Stimulated activated CD4-positive, alpha-beta T cell treated with anti-CD3 and anti-CD28 coated beads, TNF-alpha, amount 100 ng/mL, for 24 hours (primary cell): ENCODE measurements at regions not wholly inside any gene's neighbourhood (a gene's known extent, or its start where the extent isn't known, plus 50 kb on each side); places are given as distances from the start of the nearest gene placed in this dataset.

Source experiments
- DNase-seq, 3 experiments: peaks; one replicate each; pipeline ENCODE4 v3.0.0-alpha.2; 2020; ENCODE audit warnings: low read depth in 3 of 3

DNA sequence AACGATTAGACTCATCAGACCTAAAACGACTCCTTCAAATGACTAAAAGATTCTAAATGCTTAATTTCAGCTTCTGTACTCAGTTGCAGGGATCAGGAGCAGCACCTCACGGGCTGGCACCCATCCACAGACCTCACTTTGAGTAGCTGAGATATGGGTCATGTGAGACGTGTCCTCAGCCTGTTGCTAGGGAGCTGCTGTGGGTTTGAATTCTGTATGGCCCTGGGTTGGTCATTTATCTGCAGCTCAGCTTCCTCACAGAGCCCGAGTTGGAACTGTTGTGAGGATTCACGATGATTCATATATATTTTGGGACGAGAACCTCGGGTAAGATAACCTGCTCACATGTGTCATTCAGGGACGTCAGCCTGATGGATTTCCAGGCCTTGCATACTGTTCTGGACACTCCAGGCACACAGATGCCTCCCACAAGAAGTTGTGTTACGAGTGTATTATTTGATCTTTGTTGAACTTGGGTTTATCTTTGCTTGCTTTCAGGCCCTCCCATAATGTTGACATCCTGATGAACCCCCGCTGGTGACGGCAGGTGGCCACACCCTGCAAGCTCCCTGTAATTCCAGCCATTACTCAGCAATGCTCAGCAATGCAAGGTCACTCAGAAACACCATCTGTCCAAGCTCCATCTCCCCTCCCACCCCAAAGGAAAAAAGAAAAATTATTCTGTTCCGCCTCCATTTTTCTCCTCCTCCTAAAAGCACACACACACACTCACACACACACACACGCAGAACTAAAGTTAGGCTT is 137.6 kb downstream of the RBFOX3 start:
- DNase-seq, result no peak

DNA sequence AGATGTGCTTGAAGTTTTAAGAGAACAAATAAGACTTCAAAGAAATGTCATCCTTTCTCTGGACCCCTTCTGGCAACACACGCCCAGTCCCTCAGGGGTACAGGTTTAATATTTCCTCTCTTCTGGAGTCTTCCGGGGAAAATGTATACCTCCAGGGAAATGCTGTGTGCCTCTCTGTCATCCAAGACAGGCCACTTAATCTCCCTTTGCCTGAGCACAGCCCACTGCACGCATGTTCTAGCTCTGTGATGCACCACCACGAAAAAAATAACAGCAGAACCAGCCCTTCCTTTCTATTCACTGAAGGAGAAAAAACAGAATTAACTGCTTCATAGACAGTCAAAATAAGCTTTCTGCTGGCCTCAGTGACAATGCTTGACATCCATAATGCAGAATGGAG is 140.1 kb downstream of the RBFOX3 start:
- DNase-seq, result no peak

DNA sequence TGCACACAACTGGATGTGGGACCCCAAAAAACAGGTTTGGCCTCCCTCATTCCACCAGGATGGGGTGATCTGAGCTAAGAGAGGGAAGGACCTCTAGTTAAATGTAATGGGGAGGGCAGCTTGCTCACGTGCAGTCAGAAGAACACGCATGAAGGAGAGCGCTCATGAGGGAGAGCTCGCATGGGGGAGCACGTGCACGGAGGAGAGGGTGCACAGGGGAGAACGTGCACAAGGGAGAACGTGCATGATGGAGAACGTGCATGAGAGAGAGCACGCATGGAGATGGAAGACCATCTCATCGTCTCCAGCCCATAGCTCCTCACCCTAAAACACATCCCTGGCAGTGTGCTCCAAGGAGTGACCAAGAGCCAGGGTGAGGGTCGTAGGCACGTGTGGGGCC is 141.2 kb downstream of the RBFOX3 start:
- DNase-seq, result no peak

DNA sequence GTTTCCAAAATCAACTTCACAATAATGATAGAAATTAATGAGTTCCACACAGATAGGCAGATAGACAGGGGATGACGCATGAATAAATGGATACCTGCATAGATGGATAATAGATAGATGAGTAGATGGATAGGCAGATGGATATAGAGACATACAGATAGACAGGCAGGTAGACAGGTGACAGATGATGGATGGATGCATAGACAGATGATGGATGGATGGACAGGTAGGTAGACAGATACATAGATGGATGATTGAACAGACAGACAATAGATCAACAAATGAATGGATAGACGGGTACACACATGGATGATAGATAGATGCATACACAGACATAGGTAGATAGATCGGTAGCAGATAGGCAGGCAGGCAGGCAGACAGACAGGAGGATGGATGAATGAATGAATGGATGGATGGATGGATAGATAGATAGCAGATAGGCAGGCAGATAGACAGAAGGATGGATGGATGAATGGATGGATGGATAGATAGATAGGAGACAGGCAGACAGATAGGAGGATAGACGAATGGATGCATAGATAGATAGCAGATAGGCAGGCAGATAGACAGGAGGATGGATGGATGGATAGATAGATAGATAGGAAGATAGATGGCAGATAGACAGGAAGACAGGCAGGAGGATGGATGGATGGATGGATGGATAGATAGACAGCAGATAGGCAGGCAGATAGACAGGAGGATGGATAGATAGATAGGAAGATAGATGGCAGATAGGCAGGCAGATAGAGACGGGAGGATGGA is 142.5 kb downstream of the RBFOX3 start:
- DNase-seq, result no peak

DNA sequence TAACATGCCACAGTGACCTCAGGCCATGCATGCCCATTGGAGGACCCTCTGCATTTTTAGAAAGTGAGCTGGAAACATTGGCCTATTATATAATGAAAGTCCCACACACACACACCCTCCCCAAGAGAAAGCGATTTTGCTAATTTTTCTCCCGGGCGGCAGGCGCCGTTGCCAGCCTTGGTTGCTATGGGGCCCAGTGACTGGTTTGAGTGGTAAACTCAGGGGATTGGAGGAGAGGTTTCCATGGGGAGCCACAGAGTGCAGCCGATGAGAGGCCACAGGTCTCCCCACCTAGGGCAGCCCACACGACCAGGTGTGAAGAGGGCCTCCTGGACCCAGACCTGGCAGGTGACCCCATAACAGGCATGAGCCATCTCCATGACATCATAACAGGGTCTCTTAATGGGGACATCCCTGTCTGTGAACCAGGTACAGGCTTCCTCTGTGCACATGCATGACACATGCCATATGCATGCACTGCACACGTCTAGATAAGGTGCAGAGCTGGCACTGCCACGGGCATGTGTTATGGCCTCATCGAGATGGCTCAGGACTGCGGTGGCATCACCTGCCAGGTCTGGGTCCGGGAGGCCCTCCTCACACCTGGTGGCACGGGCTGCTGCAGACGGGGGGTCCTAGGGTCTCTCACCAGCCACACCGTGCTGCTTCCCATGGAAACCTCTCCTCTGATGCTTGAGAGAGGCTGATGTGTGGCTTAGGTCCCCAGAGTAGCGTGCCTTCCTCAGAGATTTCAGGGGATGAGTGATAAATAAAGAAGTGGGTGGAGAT is 144.1 kb downstream of the RBFOX3 start:
- no peak for DNase-seq

DNA sequence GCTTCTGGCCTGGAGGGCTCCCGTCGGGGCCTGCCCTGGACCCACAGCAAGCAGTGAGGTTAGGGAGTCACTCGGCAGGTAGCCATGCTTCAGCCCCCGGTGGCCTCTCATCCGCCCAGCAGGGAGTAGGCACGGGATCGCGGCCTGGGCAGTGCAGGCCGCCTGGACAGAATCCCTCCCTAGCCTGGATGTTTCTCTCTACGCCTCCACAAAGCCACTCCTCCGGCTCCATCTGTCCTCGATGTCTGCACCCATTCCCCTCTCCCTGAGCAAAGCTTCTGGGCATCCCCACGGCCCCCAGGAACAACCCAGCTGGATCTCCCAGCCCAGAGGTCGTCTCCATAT is 145.2 kb downstream of the RBFOX3 start:
- no peak for DNase-seq

DNA sequence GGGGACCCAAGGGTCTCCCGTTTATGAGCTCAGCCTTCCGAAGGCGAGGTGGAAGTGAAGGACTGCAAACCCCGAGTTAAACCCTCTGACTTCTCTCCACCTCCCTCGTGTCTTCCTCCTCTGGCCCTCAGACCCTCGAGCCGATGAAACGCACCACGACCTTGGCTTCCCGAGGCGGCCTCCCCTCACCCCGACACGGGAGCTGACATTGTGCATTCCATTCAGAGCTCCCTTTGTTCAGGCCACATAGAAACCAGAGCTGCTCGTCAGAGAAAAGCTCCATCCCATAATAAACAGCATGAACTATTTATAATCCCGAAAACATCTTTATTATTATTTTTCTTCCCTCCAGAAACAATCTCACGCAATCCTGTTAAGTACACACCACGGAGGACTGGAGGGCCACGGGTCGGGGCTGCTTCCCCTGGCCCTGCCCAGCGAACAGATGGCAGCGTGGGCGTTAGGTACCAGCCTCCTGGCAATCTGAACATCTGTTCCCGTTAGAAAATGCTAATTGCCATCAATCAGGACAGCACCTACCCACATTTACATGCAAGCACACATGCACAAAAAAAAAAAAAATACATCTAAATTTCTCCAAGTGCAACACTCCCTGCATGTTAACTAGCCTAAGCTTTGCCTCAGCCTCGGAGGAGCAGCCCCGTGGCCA is 145.7 kb downstream of the RBFOX3 start:
- no peak for DNase-seq

DNA sequence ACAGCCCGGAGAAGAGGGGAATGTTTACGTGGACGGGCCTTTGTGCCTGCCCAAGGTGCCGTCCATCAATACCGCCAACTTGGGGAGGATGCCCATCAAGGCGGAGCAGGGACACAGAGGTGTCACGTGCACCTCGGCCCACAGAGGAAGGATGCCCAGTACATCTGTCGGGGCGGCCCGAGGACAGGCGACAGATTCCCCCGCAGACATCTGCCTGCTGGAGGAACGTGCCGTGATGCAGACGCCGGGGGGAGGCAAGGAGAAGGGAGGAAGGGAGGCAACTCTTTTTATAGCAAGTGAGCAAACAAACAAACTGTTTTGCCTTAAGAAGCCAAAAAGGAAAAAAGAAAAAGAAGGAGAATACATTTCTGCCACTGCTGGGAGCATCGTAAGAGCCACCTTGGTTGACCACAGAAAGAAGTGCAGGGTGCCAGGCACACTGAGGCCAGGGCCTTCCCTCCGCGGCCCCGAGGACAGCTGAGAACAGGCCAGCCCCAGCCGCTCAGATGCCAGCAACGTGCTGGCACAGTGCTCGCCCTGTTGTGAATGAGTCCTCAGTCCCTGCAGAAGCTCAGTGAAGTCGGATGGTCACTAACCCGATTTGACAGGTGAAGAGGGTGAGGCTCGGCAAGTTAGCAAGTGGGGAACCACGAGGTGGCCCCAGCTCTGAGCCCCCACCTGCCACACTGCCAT is 146.4 kb downstream of the RBFOX3 start:
- DNase-seq, result no peak

DNA sequence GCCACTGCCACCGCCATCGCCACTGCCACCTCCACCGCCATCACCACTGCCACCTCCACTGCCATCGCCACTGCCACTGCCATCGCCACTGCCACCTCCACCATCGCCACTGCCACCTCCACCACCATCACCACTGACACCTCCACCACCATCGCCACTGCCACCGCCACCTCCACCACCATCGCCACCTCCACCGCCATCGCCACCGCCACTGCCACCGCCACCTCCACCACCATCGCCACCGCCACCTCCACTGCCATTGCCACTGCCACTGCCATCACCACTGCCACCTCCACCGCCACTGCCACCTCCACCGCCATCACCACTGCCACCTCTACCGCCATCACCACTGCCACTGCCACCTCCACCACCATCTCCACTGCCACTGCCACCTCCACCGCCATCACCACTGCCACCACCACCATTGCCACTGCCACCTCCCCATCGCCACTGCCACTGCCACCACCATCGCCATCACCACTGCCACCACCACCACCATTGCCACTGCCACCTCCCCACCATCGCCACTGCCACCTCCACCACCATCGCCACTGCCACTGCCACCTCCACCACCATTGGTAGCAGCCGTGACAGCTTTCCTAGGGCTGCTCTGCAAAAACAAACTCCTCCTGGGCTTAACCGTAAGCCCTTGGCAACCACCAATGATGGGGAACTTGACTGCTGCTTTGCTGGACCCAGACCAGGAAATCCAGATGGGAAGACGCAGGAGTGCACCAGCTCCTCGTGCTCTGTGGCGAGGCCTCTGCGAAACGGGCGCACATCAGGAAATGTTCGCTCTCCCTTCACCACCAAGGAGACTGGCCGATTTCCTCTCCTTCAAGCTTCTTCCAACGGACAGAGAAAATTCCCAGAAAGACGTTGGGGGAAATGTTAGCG is 147.2 kb downstream of the RBFOX3 start:
- DNase-seq, result no peak

DNA sequence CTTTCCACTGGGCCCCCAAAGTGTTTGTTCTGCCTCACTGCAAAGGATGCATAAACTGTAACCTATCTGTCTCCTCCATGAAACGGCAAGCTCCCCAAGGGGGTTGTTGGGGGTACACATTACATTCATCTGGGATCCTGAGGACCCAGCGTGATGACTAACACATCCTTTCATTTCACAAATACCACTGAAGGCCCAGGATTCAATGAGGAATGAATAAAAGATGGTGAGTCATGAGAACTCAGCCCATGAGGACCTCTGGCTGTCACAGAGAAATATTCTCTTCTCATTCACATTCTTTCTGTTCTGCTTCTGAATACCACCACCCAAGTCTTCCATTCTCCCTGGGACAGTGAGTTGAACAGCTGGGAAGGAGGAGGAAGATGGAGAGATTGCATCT is 149.8 kb downstream of the RBFOX3 start:
- no peak for DNase-seq

DNA sequence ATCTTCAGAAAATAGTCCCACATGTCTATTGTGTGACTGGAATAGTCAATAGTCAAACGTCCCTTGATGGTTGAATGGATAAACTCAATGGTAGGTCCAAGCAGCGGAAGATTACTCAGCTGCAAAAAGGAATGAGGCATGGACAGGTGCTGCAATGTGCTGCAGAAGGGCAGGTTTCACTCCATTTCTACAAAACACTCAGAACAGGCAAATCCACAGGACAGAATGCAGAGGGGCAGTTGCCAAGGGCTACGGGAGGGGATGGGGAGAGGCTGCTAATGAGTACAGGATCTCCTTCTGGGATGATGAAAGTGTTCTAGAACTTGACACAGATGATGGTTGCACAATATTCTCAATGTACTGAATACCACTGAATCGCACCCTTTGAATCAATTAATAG is 151.0 kb downstream of the RBFOX3 start:
- no peak for DNase-seq

DNA sequence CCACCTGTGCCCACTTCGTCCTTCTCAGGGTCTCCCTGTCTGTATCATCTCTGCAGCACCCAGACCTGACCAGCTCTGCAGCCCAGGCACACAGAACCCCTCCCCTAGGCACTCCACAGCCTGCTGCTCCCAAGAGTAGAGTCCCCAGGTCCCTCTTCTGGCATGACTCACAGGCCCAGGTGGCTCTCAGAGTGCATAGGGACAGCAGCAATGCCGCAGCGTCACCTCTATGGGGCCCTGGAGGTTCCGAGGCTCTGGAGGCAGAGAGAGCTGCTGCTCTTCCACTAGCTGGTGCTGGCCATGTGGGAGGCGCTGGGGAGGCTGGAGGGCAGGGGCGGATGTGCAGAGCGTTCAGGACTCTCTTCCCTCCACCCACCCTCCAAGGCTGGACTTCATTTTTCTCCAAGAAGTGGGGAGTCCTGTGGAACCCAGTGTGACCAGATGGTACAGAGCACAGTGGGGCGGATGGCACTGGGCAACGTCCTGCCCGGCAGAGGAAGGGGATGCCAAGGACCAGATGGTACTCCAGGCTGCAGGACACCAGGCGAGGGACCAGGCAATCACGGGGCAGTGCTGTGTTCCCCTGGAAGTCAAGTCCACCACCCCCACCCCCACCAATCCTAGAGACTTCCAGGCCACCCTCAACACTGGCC is 151.7 kb downstream of the RBFOX3 start:
- DNase-seq, result no peak

DNA sequence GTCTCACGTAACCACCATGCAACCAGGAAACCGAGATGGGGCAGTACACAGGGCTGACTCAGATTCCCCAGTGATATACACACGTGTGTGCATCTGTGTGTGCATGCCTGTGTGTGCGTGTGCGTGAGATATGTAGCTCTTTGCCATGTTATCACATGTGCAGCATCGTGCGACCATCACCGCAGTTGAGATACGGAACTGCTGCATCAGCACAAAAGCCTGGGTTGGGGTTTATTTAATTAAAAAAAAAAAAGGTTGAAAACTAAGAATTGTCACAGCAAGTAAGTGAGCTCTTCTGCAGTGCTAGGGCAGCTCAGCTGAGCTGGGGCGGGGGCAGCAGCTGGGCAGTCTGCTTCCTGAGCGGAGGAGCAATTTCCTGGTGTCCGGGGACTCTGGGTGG is 152.5 kb downstream of the RBFOX3 start:
- DNase-seq, result no peak

DNA sequence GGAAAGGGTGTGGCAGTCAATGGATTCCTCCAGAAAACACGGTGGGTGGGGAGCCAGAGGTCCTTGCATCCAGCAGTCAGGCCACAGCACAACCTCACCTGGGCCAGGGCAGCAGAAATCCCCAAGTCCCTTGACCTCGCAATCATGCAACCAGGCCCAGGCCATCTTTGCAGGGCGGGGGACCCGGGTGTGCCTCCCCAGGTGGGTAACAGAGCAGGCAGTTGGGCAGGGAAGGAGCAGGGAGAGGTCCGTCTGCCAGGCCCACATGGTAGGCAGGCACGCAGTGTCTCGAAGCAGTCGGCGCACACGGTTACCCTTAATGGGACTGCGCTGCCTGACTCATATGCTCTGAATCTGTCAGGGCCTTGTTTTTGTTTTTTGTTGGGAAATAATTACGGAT is 153.0 kb downstream of the RBFOX3 start:
- DNase-seq, result no peak

DNA sequence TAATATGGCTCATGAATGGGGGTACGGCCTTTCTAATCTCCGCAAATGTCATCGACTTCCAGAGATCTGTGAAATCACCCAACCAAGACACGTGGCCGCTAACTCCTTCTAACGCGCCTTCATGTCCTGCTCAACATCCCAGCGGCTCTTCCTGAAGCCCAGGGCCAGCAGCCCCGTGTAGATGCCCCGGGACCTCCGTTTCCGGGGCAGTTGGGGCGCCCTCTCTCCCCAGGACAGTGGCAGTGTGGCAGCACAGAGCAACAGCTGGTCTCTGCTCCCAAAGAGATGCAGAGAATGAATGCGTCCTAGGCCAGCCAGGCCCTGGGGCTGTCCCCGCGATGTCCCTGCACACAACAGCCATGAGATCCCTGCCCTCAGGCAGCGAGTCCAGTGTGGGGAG is 153.5 kb downstream of the RBFOX3 start:
- DNase-seq, result no peak

DNA sequence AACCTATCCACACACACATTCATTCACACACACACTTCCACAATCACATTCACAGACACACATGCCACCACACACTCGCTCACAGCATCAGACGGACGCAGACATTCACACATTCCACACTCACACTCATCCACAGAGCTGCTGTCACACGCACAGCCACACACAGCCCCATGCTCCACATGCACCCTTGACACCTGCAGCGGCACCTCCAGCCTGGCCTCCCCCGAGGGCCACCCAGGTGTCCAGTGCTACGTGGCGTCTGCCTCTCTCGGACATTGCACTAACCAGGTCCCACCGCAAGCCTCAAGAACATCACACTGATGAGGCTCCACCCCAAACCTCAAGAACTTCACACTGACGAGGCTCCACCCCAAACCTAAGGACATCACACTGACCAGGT is 155.2 kb downstream of the RBFOX3 start:
- no peak for DNase-seq

DNA sequence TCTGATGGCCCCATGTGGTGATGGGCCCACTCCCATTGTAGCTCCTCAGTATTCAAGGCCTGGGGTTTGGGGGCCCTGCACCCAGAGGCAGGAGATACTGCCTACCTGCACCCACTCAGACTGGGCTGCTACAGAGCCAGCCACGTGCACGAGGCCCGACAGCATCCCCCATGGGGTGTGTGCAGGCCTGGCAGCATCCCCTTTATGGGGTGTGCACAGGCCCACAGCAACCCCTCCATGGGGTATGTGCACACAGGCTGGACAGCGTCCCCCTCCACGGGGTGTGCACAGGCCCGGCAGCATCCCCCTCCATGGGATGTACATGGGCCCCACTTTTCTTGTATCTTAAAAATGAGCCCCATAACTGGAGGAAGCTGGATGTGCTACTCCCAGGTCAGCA is 156.0 kb downstream of the RBFOX3 start:
- no peak for DNase-seq

DNA sequence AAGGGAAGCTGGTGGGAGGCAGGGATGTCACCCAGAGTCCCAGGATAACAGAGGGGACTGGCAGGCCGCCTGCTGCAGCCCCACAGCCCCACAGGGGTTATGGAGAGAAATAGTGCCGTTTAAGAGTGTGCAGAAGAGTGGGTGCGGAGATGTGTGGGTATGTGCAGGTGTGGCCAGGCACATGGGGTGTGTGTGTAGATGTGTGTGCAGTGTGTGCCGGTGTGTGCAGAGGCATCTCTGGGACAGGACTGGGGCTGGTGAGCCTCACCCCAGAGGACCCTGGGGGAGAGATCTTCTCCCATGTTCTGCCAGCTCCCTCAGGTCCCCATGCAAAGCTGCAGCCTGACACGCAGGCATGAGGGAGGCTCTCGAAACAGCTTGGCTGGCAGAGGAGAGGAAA is 157.4 kb downstream of the RBFOX3 start:
- no peak for DNase-seq

DNA sequence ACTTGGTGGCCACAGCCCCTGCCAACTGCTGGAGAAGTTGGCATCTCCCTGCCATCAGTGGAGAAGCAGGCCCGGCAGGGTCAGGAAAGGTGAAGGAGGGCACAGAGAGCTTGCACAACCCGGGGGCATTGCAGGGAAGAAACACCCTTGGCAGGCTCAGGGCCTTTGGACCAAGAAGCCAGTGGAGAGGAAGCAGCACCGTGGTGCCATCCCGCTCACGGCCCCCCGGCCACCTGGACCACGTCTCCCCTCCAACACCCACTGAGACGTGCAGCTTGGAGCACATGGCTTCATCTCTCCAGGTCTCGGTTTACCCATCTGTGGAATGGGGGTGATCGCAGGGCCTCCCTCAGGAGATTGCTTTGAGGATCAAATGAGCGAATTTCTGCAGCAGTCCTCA is 158.1 kb downstream of the RBFOX3 start:
- DNase-seq, result no peak

DNA sequence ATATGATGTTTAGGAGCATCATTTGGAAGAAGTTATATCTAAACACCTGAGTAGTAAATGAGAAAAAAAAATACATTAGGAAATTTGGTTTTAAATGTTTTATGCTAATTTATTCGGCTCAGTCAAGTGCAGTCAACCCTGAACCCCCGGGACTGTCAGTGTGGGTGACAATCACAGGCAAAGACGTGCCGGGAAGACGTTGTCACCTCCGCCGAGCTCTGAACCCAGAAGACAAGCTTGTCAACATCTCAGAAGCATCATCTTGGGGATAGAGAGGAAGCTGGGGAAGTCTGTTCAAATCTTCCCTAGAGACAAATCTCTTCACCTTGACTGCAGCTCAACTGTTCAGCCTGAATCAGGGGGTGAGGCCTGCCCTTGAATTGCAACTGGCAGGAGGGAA is 159.7 kb downstream of the RBFOX3 start:
- no peak for DNase-seq
